K562 (cell line): ENCODE measurements at regions not wholly inside any gene's neighbourhood (a gene's known extent, or its start where the extent isn't known, plus 50 kb on each side); places are given as distances from the start of the nearest gene placed in this dataset.

Source experiments
- ATAC-seq: fragments of 200-7000 bp; cut with Tn5 transposase; 3 replicates; pipeline ENCODE4 v1.9.1; 2020; ENCODE audit warnings: moderate library complexity
- BruUV-seq: library from RNA; stranded (reverse); fragments of 400-500 nt; replicated peaks from 2 replicates; lab custom pipeline; 2021; lab: Mats Ljungman, UMichigan
- CTCF ChIA-PET: fragments of 300-600 bp; formaldehyde crosslinking; extraction: SDS; loops from one replicate; lab custom pipeline; 2021; ENCODE audit warnings: low intra/inter-chr PET ratio; lab: Yijun Ruan, JAX
- POLR2A ChIA-PET: fragments of 300-600, 350-650 bp; sonication (Branson Sonifier 250); formaldehyde crosslinking; extraction: SDS; loops from one replicate; lab custom pipeline; 2021; ENCODE audit warnings: antibody characterized with exemption, inconsistent platforms; lab: Yijun Ruan, JAX
- DNase-seq, 4 experiments: peaks; one replicate each; pipeline versions ENCODE4 v3.0.0 to v3.0.0-alpha.2; 2011 to 2018; ENCODE audit warnings: low spot score in 3 of 4, mixed read lengths in 3 of 4; ENCODE audit errors: extremely low read depth in 1 of 4
- FAIRE-seq: peaks from 2 replicates; lab custom pipeline; 2011; peaks lifted over from hg19 to GRCh38; lab: Jason Lieb, UNC
- H2AFZ ChIP-seq: 2 replicates; pipeline ENCODE4 v1.6.0; 2011; ENCODE audit warnings: low read depth, low read length, control low read depth, inconsistent platforms
- H3K27ac ChIP-seq: fragments of 200-600 bp; 3 replicates; pipeline ENCODE4 v1.8.0; 2011; ENCODE audit warnings: low read depth, mild to moderate bottlenecking, control low read depth, inconsistent platforms, low read length, moderate library complexity, mixed read lengths; ENCODE audit errors: extremely low read depth
- H3K27me3 ChIP-seq, 2 experiments: fragments of 300-600 bp in 1 of 2; 2 replicates in 1 of 2; 3 replicates in 1 of 2; pipeline versions ENCODE4 v1.6.0 to v1.8.0; 2011; ENCODE audit warnings: inconsistent platforms in 2 of 2, low read length in 2 of 2, mild to moderate bottlenecking in 1 of 2, mixed read lengths in 1 of 2, moderate library complexity in 1 of 2; ENCODE audit not compliant: control insufficient read depth in 2 of 2, insufficient read depth in 2 of 2
- H3K36me3 ChIP-seq: fragments of 300-600 bp; 3 replicates; pipeline ENCODE4 v1.8.0; 2011; ENCODE audit warnings: mild to moderate bottlenecking, low read length, inconsistent platforms; ENCODE audit not compliant: control insufficient read depth, insufficient read depth
- H3K4me1 ChIP-seq, 2 experiments: fragments of 200-600 bp in 1 of 2; replicated peaks in 1 of 2; 2 replicates in 1 of 2; 3 replicates in 1 of 2; pipeline versions ENCODE4 v1.5.1 to v1.8.0; 2011; ENCODE audit warnings: inconsistent platforms in 2 of 2, low read length in 2 of 2, mild to moderate bottlenecking in 1 of 2, mixed read lengths in 1 of 2, moderate library complexity in 1 of 2; ENCODE audit not compliant: control insufficient read depth in 2 of 2, insufficient read depth in 2 of 2
- H3K4me2 ChIP-seq: 2 replicates; pipeline ENCODE4 v1.6.1; 2011; ENCODE audit warnings: low read length, control low read depth, inconsistent platforms, mixed read lengths; ENCODE audit not compliant: insufficient read depth
- H3K4me3 ChIP-seq: fragments of 200-600 bp; sonication (generic), shearing (Covaris generic); 2 replicates; pipeline ENCODE4 v1.5.1; 2016; ENCODE audit warnings: control low read depth, inconsistent platforms
- H3K79me2 ChIP-seq: fragments of 200-600 bp; 3 replicates; pipeline ENCODE4 v1.8.0; 2011; ENCODE audit warnings: low read length, inconsistent platforms; ENCODE audit not compliant: control insufficient read depth, insufficient read depth
- H3K9ac ChIP-seq, 2 experiments: 2 replicates each; pipeline versions ENCODE4 v1.6.0 to v1.6.1; 2011; ENCODE audit warnings: low read depth in 2 of 2, low read length in 2 of 2, control low read depth in 1 of 2, inconsistent platforms in 1 of 2, mild to moderate bottlenecking in 1 of 2, mixed read lengths in 1 of 2; ENCODE audit not compliant: insufficient read depth in 1 of 2
- H3K9me1 ChIP-seq: one replicate; pipeline ENCODE4 v1.6.0; 2011; ENCODE audit warnings: inconsistent platforms, mild to moderate bottlenecking, low read length, moderate library complexity; ENCODE audit not compliant: control insufficient read depth, insufficient read depth
- H3K9me3 ChIP-seq: replicated peaks from 2 replicates; pipeline ENCODE4 v1.5.1; 2011; ENCODE audit warnings: low read depth, low read length, inconsistent platforms; ENCODE audit not compliant: control insufficient read depth, insufficient read depth
- H4K20me1 ChIP-seq: replicated peaks from 2 replicates; pipeline ENCODE4 v1.6.1; 2011; ENCODE audit warnings: low read length, inconsistent platforms, mixed read lengths; ENCODE audit not compliant: control insufficient read depth, insufficient read depth
- CTCF ChIP-seq, 3 experiments: IDR thresholded peaks in 2 of 3; conservative IDR thresholded peaks in 1 of 3; 2 replicates each; pipeline ENCODE4 v1.5.1; 2011 to 2012; ENCODE audit warnings: low read length in 3 of 3, mild to moderate bottlenecking in 3 of 3, control low read depth in 2 of 3, improper control_type of control experiment in 1 of 3, inconsistent platforms in 1 of 3, low read depth in 1 of 3, mixed read lengths in 1 of 3, moderate library complexity in 1 of 3; ENCODE audit not compliant: insufficient read depth in 2 of 3
- RAD21 ChIP-seq, 2 experiments: fragments of 250-450 bp in 1 of 2; fragments of 450-650 bp in 1 of 2; sonication (Bioruptor Pico) in 1 of 2; formaldehyde crosslinking in 1 of 2; IDR thresholded peaks in 1 of 2; conservative IDR thresholded peaks in 1 of 2; 2 replicates each; pipeline versions ENCODE4 v1.4.0 to v1.8.0; 2020 to 2022; ENCODE audit warnings: mild to moderate bottlenecking in 2 of 2, moderate library complexity in 1 of 2
- SRSF7 ChIP-seq: fragments of 200-400 bp; formaldehyde crosslinking; optimal IDR thresholded peaks from 2 replicates; pipeline ENCODE3; 2017; ENCODE audit warnings: mild to moderate bottlenecking, low read depth, low read length
- WGBS: fragments of 100-300 bp; shearing (Covaris generic); methylation state at CpG from one replicate; pipeline ENCODE4 v1.1.6; 2016; ENCODE audit warnings: low coverage, mixed read lengths; ENCODE audit not compliant: insufficient coverage; ENCODE audit errors: missing lambda C conversion rate; 5-methylcytosine and 5-hydroxymethylcytosine counted together
- in situ Hi-C: fragments of 300-500 bp; cut with MboI; formaldehyde crosslinking; loops from 4 replicates; pipeline ENCODE4 v1.15.0; 2018; ENCODE audit warnings: inconsistent platforms, mixed read lengths
- intact Hi-C: fragments of 100-400 bp; cut with micrococcal nuclease; formaldehyde crosslinking; loops from 2 replicates; pipeline ENCODE4 v1.14.2; 2022

GRCh38 chr3:137692803-137693431, 71.2 kb upstream of the SOX14 start:
- TF ChIP-seq CTCF (IDR thresholded peaks at IDR 0.05 in 2 of 3, conservative IDR thresholded peaks at IDR 0.05 in 1 of 3; ENCODE audit: insufficient read depth in 2 of 3, low read depth in 1 of 3, low read length in 3 of 3) (peak; percentile 25 to 45 (median 41); a peak in 4 of 6 replicates), SRSF7 (no peak), RAD21 (CRISPR knock-in tag; conservative IDR thresholded peaks at IDR 0.05 in 1 of 2, IDR thresholded peaks at IDR 0.05 in 1 of 2) (peak in 1 of 2 experiments; percentile 36; a peak in 3 of 4 replicates)
- no peaks in the 10 kb centered on the region for H3K27me3 ChIP-seq
- H3K27ac ChIP-seq, result no peak overlapping the region
- no peaks in the 10 kb centered on the region for H3K9me3 ChIP-seq
- ChIA-PET CTCF (no interaction called here), POLR2A (no interaction called here)
- in situ Hi-C loops, result no loop called here
- DNase-seq (peak in 3 of 4 experiments; percentile 9 to 27 (median 13)), FAIRE-seq (no peak), ATAC-seq (peak; percentile 69)
- BruUV-seq, result no TSS peak
- WGBS, result 2% methylated on average over 6 of the region's 6 CpGs
- H4K20me1 ChIP-seq, result no peaks in the 10 kb centered on the region
- H3K79me2 ChIP-seq, result no peaks in the 10 kb centered on the region
- H3K9me1 ChIP-seq, result no peaks in the 10 kb centered on the region
- no peaks in the 10 kb centered on the region for H3K36me3 ChIP-seq
- H3K9ac ChIP-seq, result no peak overlapping the region
- H3K4me2 ChIP-seq, result no peak overlapping the region
- no peak overlapping the region for H3K4me3 ChIP-seq
- no peaks in the 10 kb centered on the region for H3K4me1 ChIP-seq
- intact Hi-C loops, result loop anchor here (10.0 kb wide), 1 partner anchor 568 kb away; no protein-coding TSS in a partner anchor
- no peak overlapping the region for H2AFZ ChIP-seq
